NCI-H2171 treated with DMSO at 0.1 percent for 48 hours (cell line): ENCODE measurements at regions not wholly inside any gene's neighbourhood (a gene's known extent, or its start where the extent isn't known, plus 50 kb on each side); places are given as distances from the start of the nearest gene placed in this dataset.
"Not testable (repeated sequence)": the region's sequence is repeated elsewhere in the genome, so short reads cannot be mapped to it uniquely, and the experiment has no call there.

Experiments used
- DNase-seq: peaks from one replicate; lab custom pipeline; 2025; lab: John Stamatoyannopoulos, UW

- no peak for DNase-seq
Observed at GRCh38 chr2:82501217-82501616, 1957.9 kb downstream of the SUCLG1 start.

- no peak for DNase-seq
Observed at GRCh38 chr2:82498777-82499443, 1960.2 kb downstream of the SUCLG1 start.

GRCh38 chr2:82494739-82495138 lies 1964.3 kb downstream of the SUCLG1 start:
- no peak for DNase-seq

GRCh38 chr2:82491591-82491990 lies 1967.5 kb downstream of the SUCLG1 start:
- DNase-seq: no peak

GRCh38 chr2:82487354-82487753 lies 1971.7 kb downstream of the SUCLG1 start:
- DNase-seq: no peak

GRCh38 chr2:82485701-82486100 lies 1973.4 kb downstream of the SUCLG1 start:
- DNase-seq: no peak

- no peak for DNase-seq
Observed at GRCh38 chr2:82481207-82481606, 1977.9 kb downstream of the SUCLG1 start.

GRCh38 chr2:82478641-82479040 lies 1980.4 kb downstream of the SUCLG1 start:
- DNase-seq: no peak

GRCh38 chr2:82476094-82476493 lies 1983.0 kb downstream of the SUCLG1 start:
- no peak for DNase-seq

- no peak for DNase-seq
Observed at GRCh38 chr2:82428251-82428650, 2030.8 kb downstream of the SUCLG1 start.

GRCh38 chr2:82412021-82412420 lies 2047.1 kb downstream of the SUCLG1 start:
- DNase-seq: no peak

GRCh38 chr2:82411071-82411470 lies 2048.0 kb downstream of the SUCLG1 start:
- DNase-seq: no peak

- no peak for DNase-seq
Observed at GRCh38 chr2:82395531-82395930, 2063.5 kb downstream of the SUCLG1 start.

GRCh38 chr2:82391386-82391785 lies 2067.7 kb downstream of the SUCLG1 start:
- DNase-seq: no peak

GRCh38 chr2:82355622-82356021 lies 2051.1 kb upstream of the LRRTM1 start:
- DNase-seq: no peak

GRCh38 chr2:82345910-82346309 lies 2041.4 kb upstream of the LRRTM1 start:
- no peak for DNase-seq

- DNase-seq: peak; percentile 1
Observed at GRCh38 chr2:82344670-82345069, 2040.1 kb upstream of the LRRTM1 start.

GRCh38 chr2:82342356-82342755 lies 2037.8 kb upstream of the LRRTM1 start:
- no peak for DNase-seq

GRCh38 chr2:82340578-82341053 lies 2036.1 kb upstream of the LRRTM1 start:
- no peak for DNase-seq

GRCh38 chr2:82339805-82340204 lies 2035.3 kb upstream of the LRRTM1 start:
- no peak for DNase-seq

- no peak for DNase-seq
Observed at GRCh38 chr2:82333697-82334096, 2029.1 kb upstream of the LRRTM1 start.

GRCh38 chr2:82330155-82330554 lies 2025.6 kb upstream of the LRRTM1 start:
- no peak for DNase-seq

GRCh38 chr2:82326180-82326767 lies 2021.7 kb upstream of the LRRTM1 start:
- not testable (repeated sequence) for DNase-seq

GRCh38 chr2:82320296-82320695 lies 2015.7 kb upstream of the LRRTM1 start:
- no peak for DNase-seq
